ENCODE measurements at regions not wholly inside any gene's neighbourhood (a gene's known extent, or its start where the extent isn't known, plus 50 kb on each side); places are given as distances from the start of the nearest gene placed in this dataset.

- DNase-seq (ENCODE audit: low read depth): no peak
- TF ChIP-seq CTCF (IDR thresholded peaks at IDR 0.05; ENCODE audit: insufficient read depth, low read depth, low read length, missing control alignments): no peak
Observed at GRCh38 chr16:51306116-51306515, 155.0 kb upstream of the SALL1 start.

GRCh38 chr16:51305337-51305736 is 154.3 kb upstream of the SALL1 start:
- TF ChIP-seq CTCF (IDR thresholded peaks at IDR 0.05; ENCODE audit: insufficient read depth, low read depth, low read length, missing control alignments): no peak
- H3K4me3 ChIP-seq (ENCODE audit: low read length): no peak overlapping the region
- DNase-seq (ENCODE audit: low read depth): no peak

More at GRCh38 chr16:51306116-51306515, 155.0 kb upstream of the SALL1 start:
- H3K4me3 ChIP-seq (ENCODE audit: low read length): no peak overlapping the region

- no peak for TF ChIP-seq CTCF (IDR thresholded peaks at IDR 0.05; ENCODE audit: insufficient read depth, low read depth, low read length, missing control alignments)
- no peak for DNase-seq (ENCODE audit: low read depth)
- no peak overlapping the region for H3K4me3 ChIP-seq (ENCODE audit: low read length)
Observed at GRCh38 chr16:51302042-51302441, 151.0 kb upstream of the SALL1 start.

- TF ChIP-seq CTCF (IDR thresholded peaks at IDR 0.05; ENCODE audit: insufficient read depth, low read depth, low read length, missing control alignments): no peak
- no peak overlapping the region for H3K4me3 ChIP-seq (ENCODE audit: low read length)
- DNase-seq (ENCODE audit: low read depth): no peak
Observed at GRCh38 chr16:51298800-51299199, 147.7 kb upstream of the SALL1 start.

- no peak for TF ChIP-seq CTCF (IDR thresholded peaks at IDR 0.05; ENCODE audit: insufficient read depth, low read depth, low read length, missing control alignments)
- no peak overlapping the region for H3K4me3 ChIP-seq (ENCODE audit: low read length)
- DNase-seq (ENCODE audit: low read depth): no peak
Observed at GRCh38 chr16:51290442-51291285, 139.6 kb upstream of the SALL1 start.

- no peak overlapping the region for H3K4me3 ChIP-seq (ENCODE audit: low read length)
- no peak for DNase-seq (ENCODE audit: low read depth)
- TF ChIP-seq CTCF (IDR thresholded peaks at IDR 0.05; ENCODE audit: insufficient read depth, low read depth, low read length, missing control alignments): no peak
Observed at GRCh38 chr16:51289336-51289735, 138.3 kb upstream of the SALL1 start.

All from epithelial cell of esophagus (primary cell).